Fibroblast of peridontal ligament (primary cell): ENCODE measurements at regions not wholly inside any gene's neighbourhood (a gene's known extent, or its start where the extent isn't known, plus 50 kb on each side); places are given as distances from the start of the nearest gene placed in this dataset.
"Not testable (repeated sequence)": the region's sequence is repeated elsewhere in the genome, so short reads cannot be mapped to it uniquely, and the experiment has no call there.

ENCODE experiments used
- DNase-seq: peaks from one replicate; pipeline ENCODE4 v3.0.0-alpha.2; 2010; ENCODE audit errors: extremely low read depth

DNA sequence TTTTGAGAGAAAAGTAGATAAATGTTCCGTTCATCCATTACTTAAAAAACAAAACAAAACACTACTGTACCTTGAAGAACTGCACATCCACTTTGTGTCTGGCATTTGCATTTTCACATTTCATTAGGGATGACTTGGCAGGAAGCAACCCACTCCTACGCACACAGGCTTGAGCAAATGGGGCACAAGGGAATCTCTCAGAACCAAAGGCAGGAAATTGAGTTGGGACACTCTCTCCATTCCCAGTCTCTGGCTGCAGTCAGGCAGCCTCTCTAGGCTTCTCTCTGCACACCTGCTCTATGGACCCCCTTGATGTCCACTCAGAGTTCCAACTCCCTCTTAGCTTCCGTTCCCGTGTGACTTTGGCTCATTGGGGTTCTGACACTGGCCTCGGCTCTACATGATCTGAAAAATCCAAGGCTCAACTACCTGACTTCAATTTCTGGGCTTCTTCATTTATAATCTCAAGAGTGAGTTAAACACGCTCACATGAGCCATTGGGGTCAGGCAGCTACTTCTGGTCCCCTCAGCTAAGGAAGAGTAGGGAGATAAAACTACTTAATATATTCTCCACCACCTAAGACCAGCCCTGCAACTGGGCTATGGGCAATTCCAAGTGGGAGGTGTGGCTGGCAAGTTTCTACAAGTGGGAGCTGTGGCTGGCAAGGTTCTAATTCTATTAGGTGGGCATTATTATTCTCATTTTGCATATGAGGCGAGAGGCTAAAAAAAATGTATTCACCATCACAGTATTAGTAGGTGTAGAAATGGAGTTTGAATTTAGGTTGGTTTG is 251.9 kb downstream of the SOD2 start:
- DNase-seq = no peak

DNA sequence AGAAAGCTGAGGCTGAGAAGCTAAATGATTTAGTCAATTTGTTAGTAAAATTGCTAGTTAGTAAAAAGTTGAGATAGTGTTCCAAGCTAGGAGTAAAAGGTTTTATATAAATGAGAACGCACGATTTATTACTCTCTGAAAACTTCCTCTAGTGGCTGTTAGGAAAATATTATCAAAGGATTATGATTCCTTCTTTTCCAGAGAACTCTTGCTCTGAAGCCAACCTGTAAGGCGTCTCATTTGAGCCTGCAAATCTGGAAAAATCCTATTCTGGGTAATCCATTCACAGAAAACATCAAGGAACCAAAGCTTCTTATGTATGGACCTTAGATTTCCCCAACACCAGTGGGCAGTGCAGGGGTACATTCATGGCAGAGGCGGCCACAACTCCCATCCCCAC is 252.7 kb downstream of the SOD2 start:
- DNase-seq = no peak

DNA sequence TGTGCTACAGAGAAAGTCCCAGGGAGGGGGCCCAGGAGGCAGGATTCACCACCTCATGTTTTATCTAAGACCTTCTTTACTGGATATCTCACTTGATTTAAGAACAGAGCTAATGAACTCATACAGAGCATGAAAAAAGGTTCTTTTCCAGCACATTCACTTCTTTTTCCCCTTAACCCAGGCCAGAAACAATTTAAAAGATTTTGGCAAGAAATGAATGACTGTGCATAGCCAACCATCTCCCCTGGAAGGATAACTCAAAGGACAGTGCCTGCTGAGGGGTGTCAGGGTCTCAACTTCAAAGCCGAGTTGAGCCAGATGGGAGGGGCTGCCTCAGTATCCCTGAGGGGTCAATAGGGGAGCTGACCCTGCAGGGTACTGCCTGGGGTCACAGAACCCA is 253.4 kb downstream of the SOD2 start:
- DNase-seq = no peak

DNA sequence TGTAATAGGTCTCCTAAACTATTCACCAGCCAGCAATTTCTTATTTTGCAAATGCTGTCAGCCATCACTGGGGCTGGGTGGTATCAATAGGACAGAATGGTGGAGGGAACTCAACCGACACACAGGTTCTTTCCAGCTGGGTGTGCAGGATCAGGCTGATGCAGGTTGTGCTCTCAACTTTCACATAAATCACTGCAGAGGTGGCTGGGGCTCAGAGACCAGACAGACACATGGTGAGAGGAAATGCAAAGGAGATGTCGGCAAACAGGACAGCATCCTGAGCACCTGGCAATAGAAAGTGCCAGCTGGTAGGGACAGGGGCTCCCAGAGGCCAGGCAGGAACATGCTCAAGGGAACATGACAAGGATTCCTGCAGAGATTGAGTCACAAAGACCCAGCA is 254.9 kb downstream of the SOD2 start:
- DNase-seq = no peak

DNA sequence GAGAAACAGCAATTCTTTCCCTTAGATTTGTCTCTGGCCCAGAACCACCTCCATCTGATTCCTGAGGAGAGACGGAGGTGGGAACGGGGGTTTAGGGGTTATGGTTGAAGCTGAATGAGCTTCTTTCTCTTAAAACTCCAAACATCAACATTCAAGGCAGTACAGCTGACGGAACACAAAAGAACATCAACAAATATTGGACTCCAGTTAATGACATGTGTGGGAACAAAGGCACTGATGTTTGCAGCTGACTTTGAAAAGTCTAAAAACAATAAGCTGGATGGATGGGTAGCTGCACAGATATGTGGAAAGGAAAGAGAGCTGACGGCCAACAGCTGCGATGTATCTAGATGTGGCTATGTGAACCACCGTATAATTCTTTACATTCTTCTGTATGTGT is 256.5 kb downstream of the SOD2 start:
- no peak for DNase-seq

DNA sequence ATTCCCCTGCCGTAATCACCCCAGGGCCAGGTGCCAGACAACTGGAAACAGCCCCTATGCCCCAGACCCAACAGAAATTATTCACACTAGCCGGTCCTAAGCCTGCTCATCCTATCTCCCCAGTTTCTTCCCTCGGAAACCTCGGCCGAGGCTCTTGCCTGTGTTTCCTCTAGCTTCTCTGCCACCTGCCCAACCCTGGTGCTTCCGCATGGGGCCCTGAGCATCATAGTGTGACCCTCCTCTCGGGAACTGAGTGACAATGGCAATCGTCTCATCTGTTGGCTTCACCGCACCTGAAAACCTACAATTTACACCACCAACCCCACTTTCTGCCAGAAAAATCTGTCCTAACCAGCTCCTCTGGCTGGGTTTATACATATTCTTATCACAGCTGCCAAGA is 257.3 kb downstream of the SOD2 start:
- no peak for DNase-seq

DNA sequence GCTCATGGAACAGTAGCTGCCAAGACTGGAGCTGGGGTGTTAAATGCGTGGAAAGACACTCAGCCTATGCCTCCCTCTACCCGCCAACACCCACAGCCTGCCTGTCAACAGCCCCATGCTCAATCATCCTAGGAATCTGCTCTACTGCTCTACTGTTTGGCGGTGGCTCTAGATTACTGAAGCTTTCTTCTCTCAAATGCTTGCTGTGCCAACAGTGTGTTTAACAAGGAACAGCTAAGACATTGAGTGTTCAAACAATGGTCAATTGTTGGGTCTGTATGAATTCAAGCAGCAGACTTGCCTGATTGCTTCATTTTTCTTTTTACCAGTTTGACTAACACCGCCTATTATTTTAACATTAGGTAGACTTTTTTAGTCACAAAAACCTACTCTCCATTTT is 258.6 kb downstream of the SOD2 start:
- no peak for DNase-seq

DNA sequence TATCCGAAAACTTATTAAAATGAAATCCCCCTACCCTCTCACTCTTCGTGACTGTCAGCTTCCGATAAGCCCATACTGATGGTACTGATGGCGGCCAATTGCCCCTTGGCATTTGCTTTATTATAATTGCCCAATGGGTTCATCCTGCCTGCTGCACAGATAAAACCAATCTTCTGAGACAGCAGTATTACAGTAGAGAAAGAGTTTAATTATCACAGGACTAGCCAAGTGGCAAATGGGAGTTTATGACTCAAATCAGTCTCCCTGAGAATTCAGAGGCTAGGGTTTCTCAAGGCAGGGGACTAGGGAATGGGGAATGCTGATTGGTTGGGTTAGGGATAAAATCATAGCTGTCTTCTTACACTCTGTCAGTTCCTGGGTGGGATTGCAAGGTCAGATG is 259.5 kb downstream of the SOD2 start:
- DNase-seq = no peak

DNA sequence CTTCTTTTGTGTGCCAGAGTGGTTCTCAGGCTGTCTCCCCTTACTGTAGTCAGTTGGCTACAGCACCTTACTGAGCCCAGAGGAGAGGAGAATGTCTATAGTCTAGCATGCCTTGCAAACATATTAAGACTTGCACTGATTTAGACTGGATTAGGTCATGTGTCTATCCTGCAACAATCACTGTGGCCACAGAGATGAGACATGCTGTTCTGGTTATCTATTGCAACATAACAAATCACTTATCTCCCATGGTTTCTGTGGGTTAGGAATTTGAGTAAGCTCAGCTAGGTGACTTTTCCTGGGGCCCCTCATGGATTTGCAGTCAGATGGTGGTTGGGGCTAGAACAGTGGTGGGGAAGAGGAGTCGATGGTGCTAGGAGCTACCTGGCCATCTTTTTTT is 261.3 kb downstream of the SOD2 start:
- DNase-seq = no peak

DNA sequence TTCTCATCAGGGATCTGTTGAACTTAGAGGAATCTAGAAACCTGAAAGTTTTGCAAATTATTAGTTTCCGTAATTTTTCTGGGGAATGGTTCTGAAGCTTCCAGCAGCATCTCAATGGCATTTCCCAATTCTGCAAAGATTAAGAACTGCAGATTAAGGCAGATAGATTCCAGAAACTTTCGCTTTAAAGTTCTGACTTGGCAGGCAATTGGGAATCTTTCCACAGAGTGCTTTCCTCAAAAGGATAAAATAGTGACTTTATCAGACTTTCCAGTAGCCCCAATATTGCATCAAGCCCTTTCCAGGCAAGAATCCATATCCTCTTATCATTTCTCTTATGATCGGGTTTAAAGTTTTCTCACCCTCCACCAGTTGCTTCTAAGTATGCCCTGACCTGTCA is 261.1 kb downstream of the FNDC1 start:
- no peak for DNase-seq

DNA sequence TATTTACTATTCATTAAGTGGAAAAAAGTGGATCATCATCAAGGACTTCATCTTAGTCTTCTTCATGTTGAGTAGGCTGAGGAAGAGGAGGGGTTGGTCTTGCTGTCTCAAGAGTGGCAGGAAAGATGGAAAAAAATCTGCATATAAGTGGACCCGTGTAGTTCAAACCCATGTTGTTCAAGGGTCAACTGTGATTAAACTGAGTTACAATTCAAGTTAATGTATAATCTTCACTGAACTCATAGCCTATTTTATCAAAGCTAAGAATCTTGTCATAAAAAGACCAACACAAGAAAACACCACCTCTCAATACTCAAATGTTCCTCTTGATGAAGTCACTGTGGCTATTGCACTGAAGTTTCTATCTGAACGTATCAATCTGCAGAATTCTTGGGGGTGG is 260.2 kb downstream of the FNDC1 start:
- DNase-seq = no peak

DNA sequence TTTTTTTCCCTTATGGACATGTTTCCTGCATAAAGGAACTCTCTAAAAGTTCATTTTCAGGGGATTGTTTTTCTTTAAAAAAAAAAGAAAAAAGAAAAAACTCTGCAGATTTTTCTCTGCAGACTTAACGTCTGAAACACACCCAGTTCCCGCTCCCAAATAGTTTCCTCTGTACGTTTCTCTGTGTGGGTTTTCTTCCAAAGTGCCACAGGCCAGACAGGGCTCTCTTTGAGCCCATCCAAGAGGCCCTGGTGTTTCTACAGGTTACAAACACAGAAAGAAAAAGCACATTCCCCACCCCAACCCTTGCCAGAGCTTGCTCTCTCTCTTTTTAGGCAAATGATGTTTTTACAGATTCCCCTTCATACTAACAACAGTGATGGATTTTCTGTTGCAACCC is 258.6 kb downstream of the FNDC1 start:
- no peak for DNase-seq

DNA sequence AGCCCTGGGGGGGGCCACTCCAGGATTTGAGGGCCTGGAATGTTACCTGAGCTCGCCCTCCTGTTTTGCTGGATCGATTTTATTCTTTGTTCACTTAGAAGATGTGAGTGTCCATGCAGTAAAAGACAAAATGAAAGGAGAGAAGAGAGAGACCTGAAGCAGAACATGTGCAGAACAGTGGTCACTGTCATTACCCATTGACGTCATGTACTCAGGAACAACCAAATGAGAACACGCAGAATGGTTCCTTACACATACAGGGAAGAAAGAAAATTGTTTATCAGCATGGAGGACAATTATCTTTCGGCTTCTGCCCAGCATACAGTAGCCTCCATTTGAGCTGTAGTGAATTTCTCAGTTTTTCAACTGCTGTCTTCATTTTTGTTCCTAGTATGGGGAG is 258.1 kb downstream of the FNDC1 start:
- no peak for DNase-seq

DNA sequence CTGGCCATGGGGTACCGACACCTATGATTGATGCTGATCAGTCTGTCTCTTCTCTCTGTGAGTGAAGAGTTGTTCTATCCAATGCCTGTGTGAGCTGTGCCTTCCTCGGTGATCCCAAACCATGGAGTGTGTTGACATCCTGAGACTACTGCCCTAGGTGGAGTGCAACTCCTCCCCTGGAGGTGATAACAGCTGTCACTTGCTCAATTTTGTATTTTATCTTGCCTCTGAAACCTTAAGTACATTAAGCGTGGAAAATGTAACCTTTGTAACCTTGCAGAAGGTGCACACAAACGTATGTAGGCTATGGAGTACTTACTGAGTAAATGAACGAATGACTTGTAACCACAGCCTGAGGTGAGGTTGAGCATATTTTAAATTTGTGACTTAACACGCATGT is 256.2 kb downstream of the FNDC1 start:
- no peak for DNase-seq

DNA sequence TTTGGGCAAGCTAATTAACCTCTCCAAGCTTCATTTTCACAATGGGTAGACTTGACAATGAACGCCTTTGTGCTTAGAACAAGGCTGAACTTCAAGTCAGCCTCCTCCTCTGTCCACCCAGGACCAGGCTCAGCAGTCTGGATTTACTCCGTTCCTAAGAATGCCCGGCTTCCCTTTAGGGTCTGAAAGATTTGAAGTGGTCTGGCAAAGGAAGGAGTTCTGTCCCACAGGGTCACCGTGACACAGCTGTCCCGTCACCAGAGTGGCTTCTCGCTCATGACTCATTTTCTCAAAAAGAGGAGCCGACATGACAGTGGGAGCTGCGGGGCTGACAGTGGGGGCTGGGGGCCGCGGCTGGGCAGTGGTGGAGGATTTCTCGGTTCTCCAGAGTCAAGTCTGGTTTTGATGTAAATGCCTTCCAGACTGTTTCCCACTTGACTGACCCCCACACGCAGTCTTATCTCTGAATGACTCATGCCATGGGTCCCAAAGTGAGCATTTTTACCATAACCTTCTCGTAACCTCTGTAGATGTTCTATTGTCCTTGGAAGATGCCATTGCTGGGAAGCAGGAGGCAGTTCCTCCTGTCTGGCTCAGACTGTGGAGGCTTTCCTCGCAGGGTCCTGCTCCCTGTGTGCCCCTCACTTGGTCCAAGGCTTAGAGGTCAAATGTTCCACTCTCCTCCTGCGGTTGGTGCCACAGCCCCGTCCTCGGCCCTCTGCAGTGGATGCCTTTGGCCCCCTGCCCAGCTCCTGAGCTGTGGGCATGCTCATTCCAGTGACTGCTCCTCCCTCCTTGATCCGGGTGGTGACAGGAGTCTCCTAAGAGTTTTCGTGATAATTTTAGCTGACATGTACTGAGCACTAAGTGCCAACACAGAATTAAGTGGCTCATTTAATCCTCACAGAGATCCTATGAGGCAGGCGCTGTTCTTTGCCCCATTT is 253.1 kb downstream of the FNDC1 start:
- no peak for DNase-seq

DNA sequence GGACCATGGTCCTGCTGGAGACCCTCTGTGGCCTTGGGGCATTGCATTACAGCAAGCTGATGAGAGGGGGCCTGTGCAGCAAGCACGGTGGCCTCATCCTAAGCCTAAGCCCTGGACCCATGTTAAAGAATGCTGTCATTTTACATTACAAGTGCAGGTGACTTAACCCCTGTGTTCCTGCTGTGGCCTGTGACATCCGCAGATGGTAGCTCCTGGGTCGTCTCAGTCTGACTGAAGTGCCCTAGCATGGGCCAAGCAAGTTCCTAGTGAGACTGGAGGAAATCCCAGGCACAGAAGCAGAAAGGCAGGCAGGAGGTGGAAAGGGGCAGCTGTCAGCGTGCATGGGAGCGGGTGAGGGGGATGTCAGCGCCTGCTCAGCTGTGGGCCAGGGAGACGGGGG is 252.4 kb downstream of the FNDC1 start:
- no peak for DNase-seq

DNA sequence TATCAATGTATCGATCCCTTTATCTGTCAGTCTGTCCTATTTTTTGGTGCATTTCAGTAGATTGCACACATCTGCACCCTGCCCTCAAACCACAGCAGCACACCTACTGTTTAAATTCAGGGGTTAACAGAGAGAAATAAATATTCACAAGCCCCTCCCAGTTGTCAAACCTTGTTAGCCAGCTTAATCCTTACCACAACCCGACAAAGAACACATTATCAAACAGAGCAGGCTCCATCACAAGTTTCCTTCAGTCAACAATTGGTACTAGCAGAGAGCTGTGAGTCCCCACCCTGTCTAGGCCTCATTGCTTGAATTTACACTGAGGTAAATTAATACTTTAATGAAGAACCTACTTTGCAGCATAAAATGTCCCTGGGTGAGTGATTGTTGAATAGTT is 249.8 kb downstream of the FNDC1 start:
- no peak for DNase-seq

DNA sequence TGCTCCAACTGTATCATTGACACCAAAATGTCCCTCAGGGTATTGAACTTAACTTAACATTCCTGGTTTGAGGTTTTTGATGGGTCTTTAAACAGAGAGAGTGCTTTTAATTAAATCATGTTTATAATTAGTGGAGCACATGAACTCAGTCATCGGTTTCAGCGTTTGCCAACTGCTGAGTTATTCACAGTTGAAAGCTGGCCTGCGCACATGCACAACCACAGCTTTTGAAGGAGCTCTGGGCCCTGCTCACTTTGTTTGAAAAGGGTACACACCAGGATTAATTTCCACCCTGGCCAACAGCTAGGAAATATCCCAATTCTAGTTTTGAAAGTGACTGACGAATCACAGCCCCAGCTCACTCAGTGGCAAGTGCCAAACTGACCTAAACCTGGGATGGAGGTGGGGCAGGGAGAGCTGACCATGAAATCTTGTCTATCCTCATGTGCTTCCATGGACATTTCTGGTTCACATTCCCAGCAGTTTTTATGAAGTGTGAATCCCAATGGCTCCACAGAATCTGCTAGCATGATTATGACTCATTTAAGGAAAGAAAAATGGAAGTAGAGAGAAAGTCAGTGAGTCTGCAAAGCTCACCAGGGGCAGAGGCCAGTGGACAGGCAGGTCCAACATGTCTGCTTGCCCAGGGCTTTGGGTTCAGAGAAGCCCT is 247.8 kb downstream of the FNDC1 start:
- DNase-seq = no peak

DNA sequence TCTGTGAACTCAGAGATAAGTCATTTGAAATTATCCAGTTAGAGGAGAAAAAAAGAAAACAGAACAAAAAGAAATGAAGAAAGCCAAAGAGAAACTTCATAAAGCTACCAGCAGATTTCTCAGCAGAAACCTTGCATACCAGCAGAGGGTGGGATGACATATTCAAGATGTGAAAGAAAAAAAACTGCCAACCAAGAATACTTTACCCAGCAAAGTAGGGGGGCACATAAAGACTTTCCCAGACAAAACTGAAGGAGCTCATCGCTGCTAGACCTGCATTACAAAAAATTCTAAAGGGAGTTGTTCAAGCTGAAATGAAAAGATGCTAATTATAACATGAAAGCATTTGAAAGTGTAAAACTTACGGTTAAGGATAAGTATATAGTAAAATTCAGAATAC is 246.3 kb downstream of the FNDC1 start:
- no peak for DNase-seq

DNA sequence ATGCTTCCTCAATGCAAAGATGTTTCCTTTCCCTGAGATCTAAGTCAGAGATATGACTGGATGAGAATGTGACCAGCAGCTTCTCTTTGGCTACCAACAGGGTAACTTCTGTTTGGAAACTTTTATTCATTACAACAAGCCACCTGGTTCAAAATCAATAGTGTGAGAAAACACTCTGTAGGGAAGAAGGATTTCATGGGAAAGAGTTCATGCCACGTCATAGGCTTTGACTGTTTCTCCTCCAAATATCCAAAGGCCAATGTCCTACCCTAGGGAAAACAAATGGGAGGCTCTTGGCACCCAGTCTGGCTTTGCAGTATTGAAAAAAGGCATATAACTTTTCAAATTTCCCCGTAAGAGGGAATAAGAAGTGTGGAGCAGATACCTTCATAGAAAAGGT is 245.5 kb downstream of the FNDC1 start:
- no peak for DNase-seq

DNA sequence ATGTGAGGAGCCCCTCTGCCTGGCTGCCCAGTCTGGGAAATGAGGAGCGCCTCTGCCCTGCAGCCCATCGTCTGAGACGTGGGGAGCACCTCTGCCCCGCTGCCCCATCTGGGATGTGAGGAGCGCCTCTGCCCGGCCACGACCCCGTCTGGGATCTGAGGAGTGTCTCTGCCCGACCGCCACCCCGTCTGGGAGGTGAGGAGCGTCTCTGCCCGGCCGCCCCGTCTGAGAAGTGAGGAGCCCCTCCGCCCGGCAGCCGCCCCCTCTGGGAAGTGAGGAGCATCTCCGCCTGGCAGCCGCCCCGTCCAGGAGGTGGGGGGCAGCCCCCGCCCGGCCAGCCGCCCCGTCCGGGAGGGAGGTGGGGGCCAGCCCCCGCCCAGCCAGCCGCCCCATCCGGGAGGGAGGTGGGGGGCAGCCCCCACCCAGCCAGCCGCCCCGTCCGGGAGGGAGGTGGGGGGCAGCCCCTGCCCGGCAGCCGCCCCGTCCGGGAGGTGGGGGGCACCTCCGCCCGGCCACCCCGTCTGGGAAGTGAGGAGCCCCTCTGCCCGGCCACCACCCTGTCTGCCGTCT is 238.1 kb downstream of the FNDC1 start:
- DNase-seq = not testable (repeated sequence)

DNA sequence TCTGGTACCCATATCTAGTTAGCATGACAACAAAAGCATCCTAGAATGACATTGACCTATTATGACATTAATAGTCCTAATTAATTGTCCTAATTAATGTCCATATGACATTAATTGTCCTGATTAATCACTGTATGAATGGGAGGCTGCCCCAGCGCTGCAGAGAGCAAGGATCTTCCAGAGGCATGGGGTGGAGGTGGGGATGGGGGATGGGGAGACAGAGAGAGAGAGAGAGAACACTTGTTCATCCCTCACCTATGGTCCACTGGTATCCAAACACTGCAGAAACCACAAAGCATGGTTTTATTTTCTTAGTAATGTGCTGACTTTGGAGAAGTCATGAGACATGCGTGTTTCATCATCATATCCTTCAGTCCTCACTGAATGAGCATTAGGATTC is 235.1 kb downstream of the FNDC1 start:
- no peak for DNase-seq
